Common myeloid progenitor, CD34-positive (primary cell): ENCODE measurements at regions not wholly inside any gene's neighbourhood (a gene's known extent, or its start where the extent isn't known, plus 50 kb on each side); places are given as distances from the start of the nearest gene placed in this dataset.

Source experiments
- CTCF ChIA-PET: fragments of 350-600 bp; sonication (Branson Sonifier 250); formaldehyde crosslinking; loops from one replicate; lab custom pipeline; 2021; ENCODE audit warnings: antibody characterized with exemption; lab: Charles Lee
- POLR2A ChIA-PET: fragments of 350-600 bp; sonication (Branson Sonifier 250); formaldehyde crosslinking; loops from one replicate; lab custom pipeline; 2021; ENCODE audit warnings: antibody characterized with exemption; lab: Charles Lee
- DNase-seq, 3 donors: peaks; one replicate each; pipeline versions ENCODE4 v3.0.0 to v3.0.0-alpha.2; 2013
- H3K27ac ChIP-seq, 2 experiments: 1 replicate in 1 of 2; 2 replicates in 1 of 2; pipeline ENCODE4 v1.7.0; 2013; ENCODE audit warnings: inconsistent platforms in 2 of 2, low read length in 2 of 2, mild to moderate bottlenecking in 2 of 2, low read depth in 1 of 2, moderate library complexity in 1 of 2; ENCODE audit not compliant: severe bottlenecking in 2 of 2, insufficient read depth in 1 of 2, poor library complexity in 1 of 2
- H3K27me3 ChIP-seq, 5 experiments: replicated peaks in 2 of 5; 1 replicate in 3 of 5; 2 replicates in 2 of 5; pipeline versions ENCODE4 v1.6.1 to v1.7.0; 2013; ENCODE audit warnings: low read length in 4 of 5, mild to moderate bottlenecking in 2 of 5, moderate library complexity in 2 of 5, inconsistent platforms in 1 of 5; ENCODE audit not compliant: insufficient read depth in 5 of 5, control insufficient read depth in 4 of 5
- H3K36me3 ChIP-seq, 4 experiments: 1 replicate in 2 of 4; 2 replicates in 2 of 4; pipeline versions ENCODE4 v1.6.1 to v1.7.0; 2013; ENCODE audit warnings: low read length in 3 of 4, control low read depth in 1 of 4, mild to moderate bottlenecking in 1 of 4; ENCODE audit not compliant: control insufficient read depth in 4 of 4, insufficient read depth in 4 of 4
- H3K4me1 ChIP-seq, 4 experiments: 1 replicate in 3 of 4; 2 replicates in 1 of 4; pipeline versions ENCODE4 v1.6.1 to v1.7.1; 2013; ENCODE audit warnings: low read length in 3 of 4, mild to moderate bottlenecking in 3 of 4, control low read depth in 1 of 4, inconsistent platforms in 1 of 4, moderate library complexity in 1 of 4; ENCODE audit not compliant: control insufficient read depth in 4 of 4, insufficient read depth in 4 of 4; ENCODE audit errors: control extremely low read depth in 1 of 4
- H3K4me3 ChIP-seq, 7 experiments: 1 replicate in 4 of 7; 2 replicates in 3 of 7; pipeline versions ENCODE4 v1.5.1 to v1.7.0; 2013; ENCODE audit warnings: mild to moderate bottlenecking in 7 of 7, low read length in 6 of 7, moderate library complexity in 6 of 7, inconsistent platforms in 2 of 7, low read depth in 2 of 7, control low read depth in 1 of 7; ENCODE audit not compliant: insufficient read depth in 4 of 7, control insufficient read depth in 1 of 7; ENCODE audit errors: extremely low read depth in 1 of 7
- H3K9me3 ChIP-seq, 5 experiments: 1 replicate in 4 of 5; 2 replicates in 1 of 5; pipeline versions ENCODE4 v1.6.1 to v1.7.1; 2013; ENCODE audit warnings: low read length in 4 of 5, mild to moderate bottlenecking in 2 of 5, inconsistent platforms in 1 of 5, low read depth in 1 of 5, moderate library complexity in 1 of 5; ENCODE audit not compliant: control insufficient read depth in 4 of 5, insufficient read depth in 2 of 5; ENCODE audit errors: control extremely low read depth in 1 of 5
- WGBS: methylation state at CpG from one replicate; pipeline ENCODE4 v1.1.5; 2013; ENCODE audit not compliant: insufficient coverage; 5-methylcytosine and 5-hydroxymethylcytosine counted together

GRCh38 chr6:141335477-141336273 is 797.0 kb upstream of the GJE1 start:
- WGBS: 92% methylated on average over 3 of the region's 4 CpGs
- Histone ChIP-seq H3K36me3 (no peaks in the 10 kb centered on the region), H3K27ac (no peak overlapping the region), H3K9me3 (no peaks in the 10 kb centered on the region), H3K27me3 (no peaks in the 10 kb centered on the region), H3K4me3 (no peak overlapping the region), H3K4me1 (no peaks in the 10 kb centered on the region)
- DNase-seq: no peak
- ChIA-PET POLR2A (interaction anchor here (0.6 kb wide), 1 partner anchor 12 kb away, joined by 3 read pairs; no protein-coding TSS in a partner anchor), CTCF (no interaction called here)

GRCh38 chr6:141326925-141327324 is 805.8 kb upstream of the GJE1 start:
- Histone ChIP-seq H3K36me3 (no peaks in the 10 kb centered on the region), H3K9me3 (no peaks in the 10 kb centered on the region), H3K27me3 (no peaks in the 10 kb centered on the region), H3K4me1 (peaks cover 0 to 5% (median 2%) of the 10 kb centered on the region in 4 experiments), H3K27ac (no peak overlapping the region), H3K4me3 (no peak overlapping the region)
- CTCF ChIA-PET: no interaction called here
- POLR2A ChIA-PET: no interaction called here
- DNase-seq: no peak

DNA sequence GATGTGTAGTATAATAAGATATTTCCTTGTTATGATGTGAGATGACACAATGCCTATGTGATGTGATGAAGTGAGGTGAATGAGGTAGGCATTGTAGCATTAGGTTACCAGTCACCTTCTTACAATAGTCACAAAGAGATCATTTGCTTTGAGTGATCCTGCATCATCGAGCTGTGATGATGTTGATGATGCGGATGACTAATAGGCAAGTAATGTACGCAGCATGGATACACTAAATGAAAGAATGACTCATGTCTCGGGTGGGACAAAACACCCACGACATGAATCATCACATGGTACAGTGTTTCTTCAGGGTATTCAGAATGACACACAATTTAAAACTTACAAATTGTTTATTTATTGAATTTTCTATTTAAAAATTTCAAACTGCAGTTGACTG is 806.3 kb upstream of the GJE1 start:
- no peaks in the 10 kb centered on the region for H3K9me3 ChIP-seq
- POLR2A ChIA-PET: no interaction called here
- CTCF ChIA-PET: no interaction called here
- peak in 2 of 3 donors; percentile 15 to 28 for DNase-seq
- no peak overlapping the region for H3K4me3 ChIP-seq
- H3K27me3 ChIP-seq: no peaks in the 10 kb centered on the region
- WGBS: no CpG with 5 or more reads among the region's 5 CpGs
- no peaks in the 10 kb centered on the region for H3K36me3 ChIP-seq
- H3K4me1 ChIP-seq: peaks cover 0 to 5% (median 2%) of the 10 kb centered on the region in 4 experiments
- no peak overlapping the region for H3K27ac ChIP-seq

DNA sequence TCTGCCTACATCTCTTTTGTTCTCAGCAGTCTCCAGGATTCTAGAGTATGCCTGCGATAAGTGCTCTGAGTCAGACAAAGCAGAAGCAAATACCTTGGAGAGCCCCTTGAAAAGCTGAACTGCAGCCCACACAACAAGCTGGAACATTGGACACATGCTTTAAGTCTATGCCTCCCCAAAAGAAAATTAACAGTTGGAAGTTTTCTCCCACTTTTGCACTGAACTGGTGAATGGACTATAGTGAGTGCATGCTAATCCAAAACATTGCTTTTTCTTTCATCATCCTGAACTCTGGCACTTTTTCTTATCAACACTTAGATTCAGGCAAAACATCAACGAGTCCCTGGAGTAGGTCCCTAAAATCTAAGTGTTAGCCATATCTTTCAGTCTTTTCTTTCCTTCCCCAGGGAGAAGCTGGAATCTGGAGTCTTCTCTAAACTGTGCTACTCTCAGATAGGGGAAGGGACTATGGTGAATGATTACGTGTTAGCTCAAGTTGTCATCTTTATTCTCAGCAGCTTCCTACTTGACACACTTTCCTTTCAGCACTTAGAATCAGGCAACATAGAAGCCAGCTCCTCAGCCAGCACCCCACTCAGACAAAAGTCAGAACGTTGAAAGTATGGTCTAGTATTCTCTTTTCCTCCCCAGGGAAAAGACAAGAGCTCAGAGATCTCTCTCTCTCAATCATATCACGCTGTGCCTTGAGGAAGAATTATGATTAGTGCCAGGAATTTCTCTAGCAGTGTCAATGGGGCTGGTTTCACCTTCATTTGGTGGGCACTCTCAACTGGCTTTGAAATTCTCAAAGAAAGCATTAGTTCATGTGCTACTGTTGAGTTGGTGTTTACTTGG is 811.0 kb upstream of the GJE1 start:
- ChIA-PET POLR2A (no interaction called here), CTCF (interaction anchor here (0.8 kb wide), 1 partner anchor 14 kb away, joined by 3 read pairs; no protein-coding TSS in a partner anchor)
- Histone ChIP-seq H3K9me3 (no peaks in the 10 kb centered on the region), H3K27ac (no peak overlapping the region), H3K4me1 (peaks cover 0 to 5% (median 2%) of the 10 kb centered on the region in 4 experiments), H3K27me3 (no peaks in the 10 kb centered on the region), H3K4me3 (no peak overlapping the region), H3K36me3 (no peaks in the 10 kb centered on the region)
- DNase-seq: no peak
- 92% methylated on average over 3 of the region's 5 CpGs for WGBS

GRCh38 chr6:141316236-141316635 is 816.5 kb upstream of the GJE1 start:
- CTCF ChIA-PET: no interaction called here
- H3K36me3 ChIP-seq: no peaks in the 10 kb centered on the region
- POLR2A ChIA-PET: no interaction called here
- H3K4me3 ChIP-seq: no peak overlapping the region
- no peaks in the 10 kb centered on the region for H3K27me3 ChIP-seq
- H3K27ac ChIP-seq: no peak overlapping the region
- DNase-seq: no peak
- no peaks in the 10 kb centered on the region for H3K4me1 ChIP-seq
- WGBS: no CpG with 5 or more reads among the region's 5 CpGs
- no peaks in the 10 kb centered on the region for H3K9me3 ChIP-seq

DNA sequence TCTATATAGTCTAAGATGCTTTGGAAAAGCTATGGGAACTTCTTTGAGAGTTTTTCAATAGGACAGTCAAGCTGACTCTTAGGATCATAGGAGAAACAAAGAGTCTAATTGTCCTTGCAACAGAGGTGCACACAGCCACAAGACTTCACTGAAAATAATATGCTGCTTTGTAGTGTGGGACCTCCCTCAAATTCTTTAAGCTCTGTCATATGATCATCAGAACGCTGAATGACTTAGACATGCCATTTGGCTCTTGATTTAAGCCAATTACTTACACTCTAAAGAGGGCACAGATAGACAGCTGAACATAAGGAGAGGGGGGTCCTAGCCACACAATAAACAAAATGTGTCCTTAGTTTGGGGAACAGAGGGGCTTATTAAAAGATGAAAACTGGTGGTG is 818.7 kb upstream of the GJE1 start:
- WGBS: no CpG with 5 or more reads among the region's 1 CpG
- Histone ChIP-seq H3K4me3 (no peak overlapping the region), H3K4me1 (no peaks in the 10 kb centered on the region), H3K27me3 (no peaks in the 10 kb centered on the region), H3K27ac (no peak overlapping the region), H3K9me3 (no peaks in the 10 kb centered on the region), H3K36me3 (no peaks in the 10 kb centered on the region)
- no peak for DNase-seq
- ChIA-PET CTCF (no interaction called here), POLR2A (no interaction called here)

GRCh38 chr6:141309295-141309694 is 823.4 kb upstream of the GJE1 start:
- Histone ChIP-seq H3K27ac (no peak overlapping the region), H3K27me3 (no peaks in the 10 kb centered on the region), H3K4me3 (no peak overlapping the region), H3K9me3 (no peaks in the 10 kb centered on the region), H3K36me3 (no peaks in the 10 kb centered on the region), H3K4me1 (no peaks in the 10 kb centered on the region)
- ChIA-PET CTCF (interaction anchor here (0.7 to 1.3 kb wide), 2 partner anchors 11 to 255 kb away, joined by 3 to 5 read pairs; no protein-coding TSS in a partner anchor), POLR2A (no interaction called here)
- peak; percentile 20 to 46 (median 33) for DNase-seq
